Astrocyte (in vitro differentiated cells and primary cell): ENCODE measurements at regions not wholly inside any gene's neighbourhood (a gene's known extent, or its start where the extent isn't known, plus 50 kb on each side); places are given as distances from the start of the nearest gene placed in this dataset.

Experiments used
- DNase-seq: peaks from one replicate; pipeline ENCODE4 v3.0.0-alpha.2; 2010; ENCODE audit warnings: low read depth
- FAIRE-seq: peaks from 2 replicates; lab custom pipeline; 2011; peaks lifted over from hg19 to GRCh38; lab: Jason Lieb, UNC
- H2AFZ ChIP-seq: 2 replicates; pipeline ENCODE4 v1.6.0; 2012; ENCODE audit warnings: low read depth, low read length, inconsistent platforms
- H3K27ac ChIP-seq: 2 replicates; pipeline ENCODE4 v1.5.1; 2011; ENCODE audit warnings: low read depth, low read length, inconsistent platforms
- H3K27me3 ChIP-seq: 2 replicates; pipeline ENCODE4 v1.6.0; 2011; ENCODE audit warnings: low read length, inconsistent platforms; ENCODE audit not compliant: insufficient read depth
- H3K36me3 ChIP-seq: 2 replicates; pipeline ENCODE4 v1.5.1; 2011; ENCODE audit warnings: low read length, inconsistent platforms; ENCODE audit not compliant: insufficient read depth
- H3K4me1 ChIP-seq: 2 replicates; pipeline ENCODE4 v1.5.1; 2011; ENCODE audit warnings: low read length, inconsistent platforms; ENCODE audit not compliant: insufficient read depth
- H3K4me2 ChIP-seq: 2 replicates; pipeline ENCODE4 v1.6.0; 2012; ENCODE audit warnings: low read length, inconsistent platforms
- H3K4me3 ChIP-seq: 2 replicates; pipeline ENCODE4 v1.5.1; 2011; ENCODE audit warnings: low read depth, mild to moderate bottlenecking, low read length, inconsistent platforms; ENCODE audit not compliant: insufficient read depth
- H3K79me2 ChIP-seq: 2 replicates; pipeline ENCODE4 v1.6.0; 2012; ENCODE audit warnings: mild to moderate bottlenecking, low read length, inconsistent platforms; ENCODE audit not compliant: insufficient read depth
- H3K9ac ChIP-seq: 2 replicates; pipeline ENCODE4 v1.6.0; 2012; ENCODE audit warnings: mild to moderate bottlenecking, low read length, inconsistent platforms
- H3K9me3 ChIP-seq: 2 replicates; pipeline ENCODE4 v1.5.1; 2012; ENCODE audit warnings: low read depth, mild to moderate bottlenecking, low read length, inconsistent platforms; ENCODE audit not compliant: insufficient read depth
- H4K20me1 ChIP-seq: 2 replicates; pipeline ENCODE4 v1.6.0; 2012; ENCODE audit warnings: low read length, inconsistent platforms; ENCODE audit not compliant: insufficient read depth
- H3K27ac Mint-ChIP-seq: one replicate; pipeline ENCODE4 v1.8.0; 2021; ENCODE audit warnings: mild to moderate bottlenecking, mixed read lengths; ENCODE audit not compliant: unreplicated experiment
- H3K27me3 Mint-ChIP-seq: one replicate; pipeline ENCODE4 v1.8.0; 2021; ENCODE audit warnings: low read depth, mixed read lengths; ENCODE audit not compliant: unreplicated experiment
- H3K36me3 Mint-ChIP-seq: one replicate; pipeline ENCODE4 v1.8.0; 2021; ENCODE audit warnings: low read depth, mixed read lengths; ENCODE audit not compliant: unreplicated experiment
- H3K4me1 Mint-ChIP-seq: one replicate; pipeline ENCODE4 v1.8.0; 2021; ENCODE audit warnings: low read depth, mixed read lengths; ENCODE audit not compliant: unreplicated experiment
- H3K4me3 Mint-ChIP-seq: one replicate; pipeline ENCODE4 v1.8.0; 2021; ENCODE audit warnings: mild to moderate bottlenecking, moderate library complexity, mixed read lengths; ENCODE audit not compliant: unreplicated experiment
- H3K9me3 Mint-ChIP-seq: one replicate; pipeline ENCODE4 v1.8.0; 2021; ENCODE audit warnings: mild to moderate bottlenecking, mixed read lengths; ENCODE audit not compliant: unreplicated experiment
- EZH2 ChIP-seq: IDR thresholded peaks from 2 replicates; pipeline ENCODE4 v1.6.1; 2012; ENCODE audit warnings: mild to moderate bottlenecking, low read length, inconsistent platforms; ENCODE audit not compliant: insufficient read depth
- TF ChIP-seq, protein P1 (sequence below): IDR thresholded peaks from 2 replicates; pipeline ENCODE4 v1.5.1; 2011; ENCODE audit warnings: low read depth, mild to moderate bottlenecking, inconsistent platforms, low read length, moderate library complexity; ENCODE audit not compliant: insufficient read depth

DNA sequence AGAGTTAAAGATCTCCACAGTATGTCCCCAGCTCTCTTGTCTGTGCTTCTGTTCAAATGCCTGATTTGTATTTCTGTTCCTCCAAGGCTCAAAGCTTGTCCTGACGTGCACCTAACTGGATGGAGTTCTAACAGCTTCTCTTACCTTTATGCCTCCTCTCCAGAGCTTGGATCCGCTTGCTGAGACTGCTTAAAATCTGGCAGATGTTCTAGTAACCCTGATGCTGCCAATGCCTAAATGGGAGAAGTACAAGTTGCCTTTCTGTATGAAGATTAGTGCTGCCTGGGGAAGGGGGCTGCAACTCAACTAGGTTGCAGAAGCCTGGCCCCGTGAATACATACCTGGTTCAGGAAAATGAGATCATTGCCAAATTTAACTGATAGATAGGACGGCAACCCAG, 354.5 kb upstream of the KCNMB2 start:
- H3K27ac Mint-ChIP-seq = no peak overlapping the region
- H3K9me3 ChIP-seq = no peaks in the 10 kb centered on the region
- no peak for FAIRE-seq
- H3K27ac ChIP-seq = no peak overlapping the region
- H3K4me2 ChIP-seq = no peak overlapping the region
- no peaks in the 10 kb centered on the region for H3K79me2 ChIP-seq
- TF ChIP-seq EZH2 = no peak
- TF ChIP-seq, protein P1, sequence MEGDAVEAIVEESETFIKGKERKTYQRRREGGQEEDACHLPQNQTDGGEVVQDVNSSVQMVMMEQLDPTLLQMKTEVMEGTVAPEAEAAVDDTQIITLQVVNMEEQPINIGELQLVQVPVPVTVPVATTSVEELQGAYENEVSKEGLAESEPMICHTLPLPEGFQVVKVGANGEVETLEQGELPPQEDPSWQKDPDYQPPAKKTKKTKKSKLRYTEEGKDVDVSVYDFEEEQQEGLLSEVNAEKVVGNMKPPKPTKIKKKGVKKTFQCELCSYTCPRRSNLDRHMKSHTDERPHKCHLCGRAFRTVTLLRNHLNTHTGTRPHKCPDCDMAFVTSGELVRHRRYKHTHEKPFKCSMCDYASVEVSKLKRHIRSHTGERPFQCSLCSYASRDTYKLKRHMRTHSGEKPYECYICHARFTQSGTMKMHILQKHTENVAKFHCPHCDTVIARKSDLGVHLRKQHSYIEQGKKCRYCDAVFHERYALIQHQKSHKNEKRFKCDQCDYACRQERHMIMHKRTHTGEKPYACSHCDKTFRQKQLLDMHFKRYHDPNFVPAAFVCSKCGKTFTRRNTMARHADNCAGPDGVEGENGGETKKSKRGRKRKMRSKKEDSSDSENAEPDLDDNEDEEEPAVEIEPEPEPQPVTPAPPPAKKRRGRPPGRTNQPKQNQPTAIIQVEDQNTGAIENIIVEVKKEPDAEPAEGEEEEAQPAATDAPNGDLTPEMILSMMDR = no peak
- no peak overlapping the region for H3K9ac ChIP-seq
- no peak overlapping the region for H3K4me3 ChIP-seq
- H3K36me3 Mint-ChIP-seq = no peaks in the 10 kb centered on the region
- no peaks in the 10 kb centered on the region for H3K4me1 Mint-ChIP-seq
- H3K27me3 ChIP-seq = no peaks in the 10 kb centered on the region
- no peaks in the 10 kb centered on the region for H3K4me1 ChIP-seq
- peaks cover 3% of the 10 kb centered on the region for H3K9me3 Mint-ChIP-seq
- no peak overlapping the region for H3K4me3 Mint-ChIP-seq
- no peaks in the 10 kb centered on the region for H3K27me3 Mint-ChIP-seq
- no peaks in the 10 kb centered on the region for H3K36me3 ChIP-seq
- H4K20me1 ChIP-seq = no peaks in the 10 kb centered on the region
- H2AFZ ChIP-seq = no peak overlapping the region
- DNase-seq = no peak

DNA sequence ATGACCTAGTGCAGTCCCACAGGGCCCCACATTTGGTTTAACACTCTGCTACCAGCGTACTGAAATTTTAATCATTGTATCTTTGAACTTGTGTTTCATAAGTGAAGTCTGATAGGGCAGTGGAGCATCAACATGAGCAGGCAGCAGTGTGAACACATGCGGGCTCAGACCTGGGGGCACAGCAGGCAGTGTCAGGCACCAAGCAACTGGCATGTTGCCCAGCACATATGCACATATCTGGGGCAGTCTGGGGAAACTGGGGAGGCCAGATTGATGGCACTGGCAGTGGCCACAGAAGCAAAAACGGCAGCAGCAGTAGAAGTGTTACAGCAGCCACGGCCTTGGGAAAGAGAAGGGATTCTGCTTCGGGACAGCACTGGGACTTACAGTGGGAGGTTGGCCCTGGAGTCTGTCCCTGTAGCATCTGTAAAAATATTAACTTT, 353.9 kb upstream of the KCNMB2 start:
- Histone ChIP-seq H3K36me3 (no peaks in the 10 kb centered on the region), H3K4me3 (no peak overlapping the region), H3K27me3 (no peaks in the 10 kb centered on the region), H3K79me2 (no peaks in the 10 kb centered on the region), H3K27ac (no peak overlapping the region), H3K9ac (no peak overlapping the region), H3K4me1 (no peaks in the 10 kb centered on the region), H3K4me2 (no peak overlapping the region), H2AFZ (no peak overlapping the region), H4K20me1 (no peaks in the 10 kb centered on the region), H3K9me3 (no peaks in the 10 kb centered on the region)
- FAIRE-seq (no peak), DNase-seq (no peak)
- H3K9me3 Mint-ChIP-seq = peaks cover 3% of the 10 kb centered on the region
- no peaks in the 10 kb centered on the region for H3K4me1 Mint-ChIP-seq
- TF ChIP-seq, protein P1 = no peak
- TF ChIP-seq EZH2 = no peak
- no peak overlapping the region for H3K27ac Mint-ChIP-seq
- no peaks in the 10 kb centered on the region for H3K27me3 Mint-ChIP-seq
- H3K4me3 Mint-ChIP-seq = no peak overlapping the region
- H3K36me3 Mint-ChIP-seq = no peaks in the 10 kb centered on the region

DNA sequence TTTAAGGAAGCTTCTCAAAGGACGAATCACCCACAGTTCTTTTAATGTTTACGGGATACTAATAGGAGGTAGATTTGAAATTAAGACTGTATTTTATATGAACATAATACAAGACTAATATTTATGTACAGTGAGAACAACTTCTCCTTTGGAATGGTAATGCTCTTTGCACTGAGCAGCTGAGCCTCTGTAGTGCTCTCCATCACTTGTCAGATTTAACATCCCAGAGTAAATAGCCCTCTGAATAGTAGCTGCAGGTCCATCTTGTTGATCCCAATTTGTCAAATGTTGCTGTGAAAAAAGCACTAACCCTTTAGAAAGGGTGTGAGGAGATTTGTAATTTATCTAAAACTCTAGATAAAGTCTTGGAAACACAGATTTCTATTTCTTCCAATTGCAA, 351.4 kb upstream of the KCNMB2 start:
- Histone ChIP-seq H3K27ac (no peak overlapping the region), H3K36me3 (no peaks in the 10 kb centered on the region), H4K20me1 (no peaks in the 10 kb centered on the region), H3K79me2 (no peaks in the 10 kb centered on the region), H3K4me2 (no peak overlapping the region), H3K4me3 (no peak overlapping the region), H2AFZ (no peak overlapping the region), H3K27me3 (no peaks in the 10 kb centered on the region), H3K9me3 (no peaks in the 10 kb centered on the region), H3K9ac (no peak overlapping the region), H3K4me1 (no peaks in the 10 kb centered on the region)
- no peaks in the 10 kb centered on the region for H3K27me3 Mint-ChIP-seq
- DNase-seq = no peak
- no peaks in the 10 kb centered on the region for H3K36me3 Mint-ChIP-seq
- H3K27ac Mint-ChIP-seq = no peak overlapping the region
- peaks cover 3% of the 10 kb centered on the region for H3K9me3 Mint-ChIP-seq
- no peaks in the 10 kb centered on the region for H3K4me1 Mint-ChIP-seq
- FAIRE-seq = no peak
- H3K4me3 Mint-ChIP-seq = no peak overlapping the region
- TF ChIP-seq EZH2 = no peak
- TF ChIP-seq, protein P1 = no peak
